Keratinocyte (primary cell): ENCODE measurements at regions not wholly inside any gene's neighbourhood (a gene's known extent, or its start where the extent isn't known, plus 50 kb on each side); places are given as distances from the start of the nearest gene placed in this dataset.

ENCODE experiments used
- DNase-seq: peaks from one replicate; pipeline ENCODE4 v3.0.0-alpha.2; 2011; ENCODE audit warnings: low read depth, missing footprints, low spot score
- FAIRE-seq: peaks from 2 replicates; lab custom pipeline; 2011; peaks lifted over from hg19 to GRCh38; lab: Jason Lieb, UNC
- H2AFZ ChIP-seq: 2 replicates; pipeline ENCODE4 v1.6.0; 2012; ENCODE audit warnings: low read length, control low read depth, inconsistent platforms; ENCODE audit not compliant: control insufficient read depth
- H3K27ac ChIP-seq: 2 replicates; pipeline ENCODE4 v1.5.1; 2011; ENCODE audit warnings: low read length; ENCODE audit not compliant: control insufficient read depth, insufficient read depth
- H3K27me3 ChIP-seq: 3 replicates; pipeline ENCODE4 v1.6.0; 2011; ENCODE audit warnings: low read length; ENCODE audit not compliant: control insufficient read depth, insufficient read depth; ENCODE audit errors: extremely low read depth
- H3K36me3 ChIP-seq, 2 experiments: 2 replicates in 1 of 2; 3 replicates in 1 of 2; pipeline ENCODE4 v1.5.1; 2011; ENCODE audit warnings: low read length in 2 of 2, mild to moderate bottlenecking in 1 of 2; ENCODE audit not compliant: control insufficient read depth in 2 of 2, insufficient read depth in 2 of 2; ENCODE audit errors: extremely low read depth in 1 of 2
- H3K4me1 ChIP-seq: 3 replicates; pipeline ENCODE4 v1.5.1; 2011; ENCODE audit warnings: low read length; ENCODE audit not compliant: control insufficient read depth, insufficient read depth; ENCODE audit errors: extremely low read depth
- H3K4me2 ChIP-seq: 3 replicates; pipeline ENCODE4 v1.6.0; 2011; ENCODE audit warnings: low read depth, low read length; ENCODE audit not compliant: control insufficient read depth, insufficient read depth; ENCODE audit errors: extremely low read depth
- H3K4me3 ChIP-seq, 3 experiments: fragments of 200-600 bp in 1 of 3; sonication (generic) in 1 of 3; 2 replicates in 2 of 3; 3 replicates in 1 of 3; pipeline ENCODE4 v1.5.1; 2011 to 2016; ENCODE audit warnings: low read length in 3 of 3, mild to moderate bottlenecking in 3 of 3, control low read depth in 2 of 3, inconsistent platforms in 1 of 3, low read depth in 1 of 3, mixed read lengths in 1 of 3, mixed run types in 1 of 3, moderate library complexity in 1 of 3; ENCODE audit not compliant: control insufficient read depth in 2 of 3, insufficient read depth in 2 of 3; ENCODE audit errors: extremely low read depth in 1 of 3
- H3K79me2 ChIP-seq: 2 replicates; pipeline ENCODE4 v1.6.0; 2012; ENCODE audit warnings: low read length; ENCODE audit not compliant: control insufficient read depth, insufficient read depth
- H3K9ac ChIP-seq: 3 replicates; pipeline ENCODE4 v1.6.0; 2011; ENCODE audit warnings: low read length; ENCODE audit not compliant: control insufficient read depth, insufficient read depth; ENCODE audit errors: extremely low read depth
- H3K9me1 ChIP-seq: 3 replicates; pipeline ENCODE4 v1.6.0; 2011; ENCODE audit warnings: low read length; ENCODE audit not compliant: control insufficient read depth, insufficient read depth; ENCODE audit errors: extremely low read depth
- H3K9me3 ChIP-seq: 2 replicates; pipeline ENCODE4 v1.5.1; 2012; ENCODE audit warnings: low read depth, low read length; ENCODE audit not compliant: control insufficient read depth
- H4K20me1 ChIP-seq: 3 replicates; pipeline ENCODE4 v1.6.0; 2011; ENCODE audit warnings: low read length; ENCODE audit not compliant: control insufficient read depth, insufficient read depth; ENCODE audit errors: extremely low read depth
- EZH2 ChIP-seq: IDR thresholded peaks from one replicate; pipeline ENCODE4 v1.6.1; 2012; ENCODE audit warnings: inconsistent platforms, mild to moderate bottlenecking, low read length, moderate library complexity
- dilution Hi-C: fragments of 300-500 bp; cut with MboI; formaldehyde crosslinking; loops from one replicate; pipeline ENCODE4 v1.7.0; 2020; ENCODE audit warnings: low sequenced_read_pairs; ENCODE audit not compliant: extremely low pct_ligation_motif_present
- TF ChIP-seq, protein P1 (sequence below), 3 experiments: IDR thresholded peaks in 1 of 3; conservative IDR thresholded peaks in 1 of 3; optimal IDR thresholded peaks in 1 of 3; 2 replicates in 2 of 3; 3 replicates in 1 of 3; pipeline versions ENCODE3 to v1.5.1; 2011; ENCODE audit warnings: low read length in 3 of 3, mild to moderate bottlenecking in 3 of 3, moderate library complexity in 2 of 3, control low read depth in 1 of 3, inconsistent platforms in 1 of 3; ENCODE audit not compliant: insufficient read depth in 2 of 3; ENCODE audit errors: extremely low read depth in 1 of 3

- Histone ChIP-seq H3K79me2 (no peaks in the 10 kb centered on the region), H3K4me3 (no peak overlapping the region), H2AFZ (no peak overlapping the region), H3K9ac (peak overlapping the region; percentile 4), H3K4me2 (peak overlapping the region; percentile 44), H3K4me1 (peaks cover 26% of the 10 kb centered on the region), H3K27me3 (no peaks in the 10 kb centered on the region), H3K36me3 (no peaks in the 10 kb centered on the region), H3K9me1 (no peaks in the 10 kb centered on the region), H4K20me1 (no peaks in the 10 kb centered on the region), H3K27ac (peak overlapping the region; percentile 72), H3K9me3 (no peaks in the 10 kb centered on the region)
- DNase-seq: no peak
- FAIRE-seq: no peak
- no peak for TF ChIP-seq EZH2
- dilution Hi-C loops: no loop called here
Observed at GRCh38 chr10:3478153-3478552, 305.6 kb upstream of the PITRM1 start.

GRCh38 chr10:3477683-3478082, 305.1 kb upstream of the PITRM1 start:
- FAIRE-seq (peak; percentile 90), DNase-seq (no peak)
- no peak overlapping the region for H3K4me3 ChIP-seq
- H3K79me2 ChIP-seq: no peaks in the 10 kb centered on the region
- H3K9me1 ChIP-seq: no peaks in the 10 kb centered on the region
- TF ChIP-seq EZH2: no peak
- TF ChIP-seq, protein P1, sequence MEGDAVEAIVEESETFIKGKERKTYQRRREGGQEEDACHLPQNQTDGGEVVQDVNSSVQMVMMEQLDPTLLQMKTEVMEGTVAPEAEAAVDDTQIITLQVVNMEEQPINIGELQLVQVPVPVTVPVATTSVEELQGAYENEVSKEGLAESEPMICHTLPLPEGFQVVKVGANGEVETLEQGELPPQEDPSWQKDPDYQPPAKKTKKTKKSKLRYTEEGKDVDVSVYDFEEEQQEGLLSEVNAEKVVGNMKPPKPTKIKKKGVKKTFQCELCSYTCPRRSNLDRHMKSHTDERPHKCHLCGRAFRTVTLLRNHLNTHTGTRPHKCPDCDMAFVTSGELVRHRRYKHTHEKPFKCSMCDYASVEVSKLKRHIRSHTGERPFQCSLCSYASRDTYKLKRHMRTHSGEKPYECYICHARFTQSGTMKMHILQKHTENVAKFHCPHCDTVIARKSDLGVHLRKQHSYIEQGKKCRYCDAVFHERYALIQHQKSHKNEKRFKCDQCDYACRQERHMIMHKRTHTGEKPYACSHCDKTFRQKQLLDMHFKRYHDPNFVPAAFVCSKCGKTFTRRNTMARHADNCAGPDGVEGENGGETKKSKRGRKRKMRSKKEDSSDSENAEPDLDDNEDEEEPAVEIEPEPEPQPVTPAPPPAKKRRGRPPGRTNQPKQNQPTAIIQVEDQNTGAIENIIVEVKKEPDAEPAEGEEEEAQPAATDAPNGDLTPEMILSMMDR (optimal IDR thresholded peaks at IDR 0.05 in 1 of 3, IDR thresholded peaks at IDR 0.05 in 1 of 3, conservative IDR thresholded peaks at IDR 0.05 in 1 of 3; ENCODE audit: extremely low read depth in 1 of 3, insufficient read depth in 2 of 3, low read length in 3 of 3): no peak
- peak overlapping the region; percentile 44 for H3K4me2 ChIP-seq
- dilution Hi-C loops: no loop called here
- H3K9ac ChIP-seq: peak overlapping the region; percentile 4
- H3K27ac ChIP-seq: peak overlapping the region; percentile 72
- no peaks in the 10 kb centered on the region for H4K20me1 ChIP-seq
- no peak overlapping the region for H2AFZ ChIP-seq
- H3K27me3 ChIP-seq: no peaks in the 10 kb centered on the region
- peaks cover 27% of the 10 kb centered on the region for H3K4me1 ChIP-seq
- H3K9me3 ChIP-seq: no peaks in the 10 kb centered on the region
- no peaks in the 10 kb centered on the region for H3K36me3 ChIP-seq
